ENCODE measurements at regions not wholly inside any gene's neighbourhood (a gene's known extent, or its start where the extent isn't known, plus 50 kb on each side); places are given as distances from the start of the nearest gene placed in this dataset.
"Not testable (repeated sequence)": the region's sequence is repeated elsewhere in the genome, so short reads cannot be mapped to it uniquely, and the experiment has no call there.

- POLR2A ChIA-PET; H3K27me3 ChIP-seq (ENCODE audit: control insufficient read depth in 2 of 2, insufficient read depth in 2 of 2, low read length in 2 of 2); H3K4me3 ChIP-seq; H3K9me3 ChIP-seq (replicated peaks; ENCODE audit: control insufficient read depth, insufficient read depth, low read depth, low read length); H3K27ac ChIP-seq (ENCODE audit: extremely low read depth, low read depth, low read length); FAIRE-seq; DNase-seq (ENCODE audit: extremely low read depth in 1 of 4, low spot score in 3 of 4); intact Hi-C loops (cut with micrococcal nuclease); BruUV-seq (replicated peaks); H3K9me1 ChIP-seq (ENCODE audit: control insufficient read depth, insufficient read depth, low read length); H3K4me1 ChIP-seq (replicated peaks in 1 of 2; ENCODE audit: control insufficient read depth in 2 of 2, insufficient read depth in 2 of 2, low read length in 2 of 2); H4K20me1 ChIP-seq (replicated peaks; ENCODE audit: control insufficient read depth, insufficient read depth, low read length); H3K36me3 ChIP-seq (ENCODE audit: control insufficient read depth, insufficient read depth, low read length); CTCF ChIA-PET (ENCODE audit: low intra/inter-chr PET ratio); in situ Hi-C loops (cut with MboI); ATAC-seq; H2AFZ ChIP-seq (ENCODE audit: low read depth, low read length); H3K9ac ChIP-seq (ENCODE audit: insufficient read depth in 1 of 2, low read depth in 2 of 2, low read length in 2 of 2); H3K4me2 ChIP-seq (ENCODE audit: insufficient read depth, low read length); H3K79me2 ChIP-seq (ENCODE audit: control insufficient read depth, insufficient read depth, low read length): not testable (repeated sequence)
- no CpG with 5 or more reads among the region's 9 CpGs for WGBS (ENCODE audit: insufficient coverage, low coverage, missing lambda C conversion rate)
Measured at GRCh38 chr21:6561578-6561977, 3959.8 kb upstream of the TPTE start.

GRCh38 chr21:6564543-6565166 is 3956.7 kb upstream of the TPTE start:
- ATAC-seq, result 0 out of 3 replicates have a peak, but pooled peaks have one; percentile 20
- H3K79me2 ChIP-seq (ENCODE audit: control insufficient read depth, insufficient read depth, low read length); H3K9me1 ChIP-seq (ENCODE audit: control insufficient read depth, insufficient read depth, low read length); H3K9ac ChIP-seq (ENCODE audit: insufficient read depth in 1 of 2, low read depth in 2 of 2, low read length in 2 of 2); H3K36me3 ChIP-seq (ENCODE audit: control insufficient read depth, insufficient read depth, low read length); H3K4me2 ChIP-seq (ENCODE audit: insufficient read depth, low read length); CTCF ChIA-PET (ENCODE audit: low intra/inter-chr PET ratio); POLR2A ChIA-PET; in situ Hi-C loops (cut with MboI); FAIRE-seq; H3K4me3 ChIP-seq; BruUV-seq (replicated peaks); DNase-seq (ENCODE audit: extremely low read depth in 1 of 4, low spot score in 3 of 4); H3K27ac ChIP-seq (ENCODE audit: extremely low read depth, low read depth, low read length); H3K27me3 ChIP-seq (ENCODE audit: control insufficient read depth in 2 of 2, insufficient read depth in 2 of 2, low read length in 2 of 2); H3K9me3 ChIP-seq (replicated peaks; ENCODE audit: control insufficient read depth, insufficient read depth, low read depth, low read length); H3K4me1 ChIP-seq (replicated peaks in 1 of 2; ENCODE audit: control insufficient read depth in 2 of 2, insufficient read depth in 2 of 2, low read length in 2 of 2); intact Hi-C loops (cut with micrococcal nuclease); H4K20me1 ChIP-seq (replicated peaks; ENCODE audit: control insufficient read depth, insufficient read depth, low read length); H2AFZ ChIP-seq (ENCODE audit: low read depth, low read length): not testable (repeated sequence)
- WGBS (ENCODE audit: insufficient coverage, low coverage, missing lambda C conversion rate), result no CpG with 5 or more reads among the region's 44 CpGs

Measured in K562 (cell line).